SH-SY5Y (cell line): ENCODE measurements at regions not wholly inside any gene's neighbourhood (a gene's known extent, or its start where the extent isn't known, plus 50 kb on each side); places are given as distances from the start of the nearest gene placed in this dataset.

ENCODE experiments used
- GATA2 ChIP-seq: IDR thresholded peaks from 2 replicates; pipeline ENCODE4 v1.6.1; 2011; ENCODE audit warnings: mild to moderate bottlenecking, low read depth, low read length
- GATA3 ChIP-seq: IDR thresholded peaks from 2 replicates; pipeline ENCODE4 v1.6.1; 2011; ENCODE audit warnings: low read depth, mild to moderate bottlenecking, low read length, moderate library complexity

GRCh38 chr5:135220394-135221186 lies 178.4 kb downstream of the MACROH2A1 start:
- TF ChIP-seq GATA2 = no peak
- no peak for TF ChIP-seq GATA3

DNA sequence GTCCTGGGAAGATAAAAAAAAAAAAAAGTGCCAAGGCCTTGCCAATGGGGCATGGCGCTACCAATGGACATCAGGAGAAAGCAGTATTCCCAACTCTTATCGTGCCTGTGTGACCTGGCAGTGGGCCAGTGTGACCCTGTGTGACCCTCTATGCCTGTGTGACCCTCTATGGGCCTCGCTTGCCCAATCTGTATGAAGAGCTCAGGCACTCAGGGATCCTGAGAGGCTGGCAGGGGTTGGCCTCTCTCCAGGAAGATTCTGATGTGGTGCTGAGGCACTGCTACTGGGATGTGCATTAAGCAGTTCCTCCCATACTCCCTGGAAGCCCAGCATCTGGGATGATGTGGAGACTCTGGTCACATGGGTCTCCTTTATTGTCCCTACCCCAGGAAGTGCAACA lies 179.2 kb downstream of the MACROH2A1 start:
- TF ChIP-seq GATA3 (no peak), GATA2 (no peak)

DNA sequence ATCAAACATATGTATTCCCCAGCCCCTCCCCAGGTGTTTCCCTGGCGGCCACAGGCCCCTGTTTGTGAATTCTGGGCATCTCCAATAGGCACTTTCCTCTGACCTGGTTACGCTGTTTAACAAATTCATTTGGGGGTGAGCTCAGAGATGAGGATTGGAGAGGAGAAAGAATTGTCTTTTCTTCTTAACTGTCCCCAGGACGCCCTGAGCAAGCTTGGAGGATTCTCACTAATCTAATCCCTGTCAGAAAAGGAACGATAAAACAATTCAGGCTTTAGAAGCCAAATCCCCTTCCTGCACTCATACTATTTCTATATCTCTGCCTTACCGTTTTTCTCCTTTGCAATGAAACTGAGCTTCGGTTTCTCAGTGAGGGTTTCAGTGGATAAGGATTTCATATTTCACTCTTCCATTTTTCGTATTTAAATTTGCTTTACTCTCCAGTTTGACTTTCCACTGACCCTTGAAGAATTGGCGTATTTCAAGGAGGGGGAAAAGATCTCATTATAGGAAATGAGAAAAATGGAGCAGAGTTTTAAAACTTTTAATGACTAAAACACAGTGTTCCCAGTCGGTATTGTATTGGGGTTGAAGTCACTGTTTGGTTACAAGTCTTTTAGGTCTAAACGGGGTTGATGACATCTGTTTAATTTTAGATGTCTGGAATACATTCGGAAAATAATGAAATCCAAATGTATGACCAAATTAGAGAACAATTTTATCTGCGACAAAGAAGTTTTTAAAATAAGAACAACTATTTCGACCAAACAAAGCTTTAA lies 180.1 kb downstream of the MACROH2A1 start:
- TF ChIP-seq GATA2 (no peak), GATA3 (no peak)

- no peak for TF ChIP-seq GATA2
- TF ChIP-seq GATA3 = no peak
These were observed 180.6 kb downstream of the MACROH2A1 start for GRCh38 chr5:135218486-135218755.

GRCh38 chr5:135217669-135218485 lies 181.2 kb downstream of the MACROH2A1 start:
- TF ChIP-seq GATA2 = no peak
- no peak for TF ChIP-seq GATA3

GRCh38 chr5:135216471-135217343 lies 182.3 kb downstream of the MACROH2A1 start:
- no peak for TF ChIP-seq GATA2
- no peak for TF ChIP-seq GATA3

- TF ChIP-seq GATA3 (no peak), GATA2 (no peak)
These were observed 181.8 kb upstream of the PITX1 start for GRCh38 chr5:135215617-135216470.

- no peak for TF ChIP-seq GATA2
- no peak for TF ChIP-seq GATA3
These were observed 181.0 kb upstream of the PITX1 start for GRCh38 chr5:135214897-135215616.

- no peak for TF ChIP-seq GATA3
- no peak for TF ChIP-seq GATA2
These were observed 179.6 kb upstream of the PITX1 start for GRCh38 chr5:135213466-135214239.

- TF ChIP-seq GATA2 (no peak), GATA3 (no peak)
These were observed 179.0 kb upstream of the PITX1 start for GRCh38 chr5:135213027-135213386.

GRCh38 chr5:135212361-135213026 lies 178.5 kb upstream of the PITX1 start:
- no peak for TF ChIP-seq GATA2
- TF ChIP-seq GATA3 = no peak

DNA sequence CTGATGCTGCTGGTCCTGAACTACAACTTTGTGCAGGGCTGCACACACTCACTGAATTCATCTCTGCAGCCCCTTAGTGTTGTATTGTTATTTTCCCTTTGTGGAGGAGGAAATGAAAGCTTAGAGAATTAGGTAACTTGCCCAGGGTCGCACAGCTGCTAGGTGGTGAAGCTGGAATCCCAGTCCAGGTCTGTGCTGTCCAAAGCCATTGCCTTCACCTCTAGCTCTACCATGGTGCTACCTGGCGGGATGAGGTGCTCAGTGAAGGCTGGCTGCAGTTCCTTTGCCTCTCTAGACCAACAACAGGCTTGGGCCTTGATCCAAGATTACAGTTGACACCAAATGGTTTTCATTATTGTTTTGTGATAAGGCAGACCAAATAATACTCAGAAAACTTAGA lies 177.8 kb upstream of the PITX1 start:
- no peak for TF ChIP-seq GATA2
- no peak for TF ChIP-seq GATA3
